NB4 (cell line): ENCODE measurements at regions not wholly inside any gene's neighbourhood (a gene's known extent, or its start where the extent isn't known, plus 50 kb on each side); places are given as distances from the start of the nearest gene placed in this dataset.

Experiments used
- MYC ChIP-seq: IDR thresholded peaks from 2 replicates; pipeline ENCODE4 v1.6.1; 2011; ENCODE audit warnings: low read depth, low read length
- POLR2A ChIP-seq: IDR thresholded peaks from 2 replicates; pipeline ENCODE4 v1.6.1; 2011; ENCODE audit warnings: mild to moderate bottlenecking; ENCODE audit not compliant: insufficient read length; ENCODE audit errors: extremely low read depth
- TF ChIP-seq, protein P1 (sequence below): IDR thresholded peaks from one replicate; pipeline ENCODE4 v1.5.1; 2012; ENCODE audit warnings: low read depth, low read length
- TF ChIP-seq, protein P2 (sequence below): IDR thresholded peaks from 2 replicates; pipeline ENCODE4 v1.6.1; 2011; ENCODE audit warnings: low read depth, low read length

DNA sequence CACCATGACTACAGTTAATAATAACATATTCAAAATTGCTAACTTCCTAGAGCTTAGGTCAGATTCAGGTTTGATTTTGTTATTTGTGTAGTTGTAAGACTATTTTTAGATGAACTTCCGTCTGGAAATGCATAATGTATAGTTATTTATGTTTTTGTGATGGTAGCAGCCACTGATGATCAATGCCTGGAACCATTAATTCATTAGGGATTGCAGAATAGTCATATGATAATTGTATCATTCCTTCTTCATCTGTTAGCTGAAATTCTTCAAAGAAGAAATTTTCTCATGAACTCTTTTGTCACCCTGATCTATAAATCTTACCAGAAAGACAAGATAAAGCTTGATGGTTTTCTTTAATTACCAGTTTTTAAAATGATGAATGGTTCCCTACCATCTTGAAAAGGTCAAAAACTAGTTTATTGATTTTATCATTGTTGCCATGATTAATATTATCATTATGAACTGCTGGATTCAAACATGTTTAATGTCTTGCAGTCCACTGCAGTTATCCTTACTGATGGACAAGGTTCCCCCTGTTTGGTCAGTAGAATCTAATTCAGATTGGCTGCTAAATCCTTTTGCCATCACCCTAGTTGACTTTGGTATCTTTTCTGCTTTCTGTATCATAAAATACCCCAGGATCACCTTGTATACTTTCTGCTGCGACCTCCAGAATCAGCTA lies 433.3 kb downstream of the GPAM start:
- TF ChIP-seq POLR2A (no peak), MYC (no peak)
- TF ChIP-seq, protein P1, sequence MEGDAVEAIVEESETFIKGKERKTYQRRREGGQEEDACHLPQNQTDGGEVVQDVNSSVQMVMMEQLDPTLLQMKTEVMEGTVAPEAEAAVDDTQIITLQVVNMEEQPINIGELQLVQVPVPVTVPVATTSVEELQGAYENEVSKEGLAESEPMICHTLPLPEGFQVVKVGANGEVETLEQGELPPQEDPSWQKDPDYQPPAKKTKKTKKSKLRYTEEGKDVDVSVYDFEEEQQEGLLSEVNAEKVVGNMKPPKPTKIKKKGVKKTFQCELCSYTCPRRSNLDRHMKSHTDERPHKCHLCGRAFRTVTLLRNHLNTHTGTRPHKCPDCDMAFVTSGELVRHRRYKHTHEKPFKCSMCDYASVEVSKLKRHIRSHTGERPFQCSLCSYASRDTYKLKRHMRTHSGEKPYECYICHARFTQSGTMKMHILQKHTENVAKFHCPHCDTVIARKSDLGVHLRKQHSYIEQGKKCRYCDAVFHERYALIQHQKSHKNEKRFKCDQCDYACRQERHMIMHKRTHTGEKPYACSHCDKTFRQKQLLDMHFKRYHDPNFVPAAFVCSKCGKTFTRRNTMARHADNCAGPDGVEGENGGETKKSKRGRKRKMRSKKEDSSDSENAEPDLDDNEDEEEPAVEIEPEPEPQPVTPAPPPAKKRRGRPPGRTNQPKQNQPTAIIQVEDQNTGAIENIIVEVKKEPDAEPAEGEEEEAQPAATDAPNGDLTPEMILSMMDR: no peak
- TF ChIP-seq, protein P2, sequence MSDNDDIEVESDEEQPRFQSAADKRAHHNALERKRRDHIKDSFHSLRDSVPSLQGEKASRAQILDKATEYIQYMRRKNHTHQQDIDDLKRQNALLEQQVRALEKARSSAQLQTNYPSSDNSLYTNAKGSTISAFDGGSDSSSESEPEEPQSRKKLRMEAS: no peak
